ENCODE measurements at regions not wholly inside any gene's neighbourhood (a gene's known extent, or its start where the extent isn't known, plus 50 kb on each side); places are given as distances from the start of the nearest gene placed in this dataset.
"Not testable (repeated sequence)": the region's sequence is repeated elsewhere in the genome, so short reads cannot be mapped to it uniquely, and the experiment has no call there.

DNA sequence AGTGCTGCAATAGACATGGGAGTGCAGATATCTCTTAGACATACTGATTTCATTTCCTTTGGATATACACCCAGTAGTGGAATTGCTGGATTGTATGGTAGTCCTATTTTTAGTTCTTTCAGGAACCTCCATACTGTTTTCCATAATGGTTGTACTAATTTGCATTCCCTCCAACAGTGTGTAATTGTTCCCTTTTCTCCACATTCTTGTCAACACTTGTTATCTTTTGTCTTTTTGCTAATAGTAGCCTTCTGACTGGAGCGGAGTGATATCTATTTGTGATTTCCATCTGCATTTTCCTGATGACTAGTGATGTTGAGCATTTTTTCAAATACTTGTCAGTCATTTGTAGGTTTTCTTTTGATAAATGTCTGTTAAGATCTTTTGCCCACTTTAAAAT is 128.9 kb downstream of the CTNND1 start:
- Histone ChIP-seq H3K4me3 (no peak overlapping the region), H3K27ac (ENCODE audit: low read depth in 1 of 2, low read length in 1 of 2) (no peak overlapping the region), H3K9ac (ENCODE audit: insufficient read depth in 1 of 2, low read length in 2 of 2) (no peak overlapping the region), H3K4me1 (ENCODE audit: control insufficient read depth in 5 of 5, insufficient read depth in 5 of 5, low read length in 5 of 5) (no peaks in the 10 kb centered on the region), H3K27me3 (ENCODE audit: control insufficient read depth in 3 of 3, insufficient read depth in 3 of 3, low read length in 2 of 3) (no peaks in the 10 kb centered on the region), H3K9me3 (ENCODE audit: control insufficient read depth in 4 of 4, insufficient read depth in 3 of 4, low read length in 3 of 4) (no peaks in the 10 kb centered on the region), H3K36me3 (ENCODE audit: control insufficient read depth in 4 of 4, insufficient read depth in 4 of 4, low read length in 4 of 4) (no peaks in the 10 kb centered on the region)
- DNase-seq (no peak), ATAC-seq (ENCODE audit: insufficient read depth, low FRiP score) (no peak)
- TF ChIP-seq, protein P1, sequence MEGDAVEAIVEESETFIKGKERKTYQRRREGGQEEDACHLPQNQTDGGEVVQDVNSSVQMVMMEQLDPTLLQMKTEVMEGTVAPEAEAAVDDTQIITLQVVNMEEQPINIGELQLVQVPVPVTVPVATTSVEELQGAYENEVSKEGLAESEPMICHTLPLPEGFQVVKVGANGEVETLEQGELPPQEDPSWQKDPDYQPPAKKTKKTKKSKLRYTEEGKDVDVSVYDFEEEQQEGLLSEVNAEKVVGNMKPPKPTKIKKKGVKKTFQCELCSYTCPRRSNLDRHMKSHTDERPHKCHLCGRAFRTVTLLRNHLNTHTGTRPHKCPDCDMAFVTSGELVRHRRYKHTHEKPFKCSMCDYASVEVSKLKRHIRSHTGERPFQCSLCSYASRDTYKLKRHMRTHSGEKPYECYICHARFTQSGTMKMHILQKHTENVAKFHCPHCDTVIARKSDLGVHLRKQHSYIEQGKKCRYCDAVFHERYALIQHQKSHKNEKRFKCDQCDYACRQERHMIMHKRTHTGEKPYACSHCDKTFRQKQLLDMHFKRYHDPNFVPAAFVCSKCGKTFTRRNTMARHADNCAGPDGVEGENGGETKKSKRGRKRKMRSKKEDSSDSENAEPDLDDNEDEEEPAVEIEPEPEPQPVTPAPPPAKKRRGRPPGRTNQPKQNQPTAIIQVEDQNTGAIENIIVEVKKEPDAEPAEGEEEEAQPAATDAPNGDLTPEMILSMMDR (IDR thresholded peaks at IDR 0.05; ENCODE audit: control extremely low read depth, extremely low read depth), result no peak
- WGBS, 2 donors, result 92 to 96% methylated on average over 1 of the region's 1 CpG

DNA sequence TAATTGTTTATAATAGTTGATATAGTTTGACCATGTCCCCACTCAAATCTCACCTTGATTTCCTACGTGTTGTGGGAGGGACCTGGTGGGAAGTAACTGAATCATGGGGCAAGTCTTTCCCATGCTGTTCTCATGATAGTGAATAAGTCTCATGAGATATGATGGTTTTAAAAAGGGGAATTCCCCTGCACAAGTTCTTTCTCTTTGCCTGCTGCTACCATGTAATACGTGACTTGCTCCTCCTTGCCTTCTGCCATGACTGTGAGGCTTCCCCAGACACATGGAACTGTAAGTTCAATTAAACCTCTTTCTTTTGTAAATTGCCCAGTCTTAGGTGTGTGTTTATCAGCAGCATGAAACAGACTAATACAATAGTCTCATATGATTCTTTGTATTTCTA is 130.5 kb upstream of the OR9Q1 start:
- H3K36me3 ChIP-seq (ENCODE audit: control insufficient read depth in 4 of 4, insufficient read depth in 4 of 4, low read length in 4 of 4); H3K27ac ChIP-seq (ENCODE audit: low read depth in 1 of 2, low read length in 1 of 2); H3K9me3 ChIP-seq (ENCODE audit: control insufficient read depth in 4 of 4, insufficient read depth in 3 of 4, low read length in 3 of 4); ATAC-seq (ENCODE audit: insufficient read depth, low FRiP score); H3K9ac ChIP-seq (ENCODE audit: insufficient read depth in 1 of 2, low read length in 2 of 2); H3K4me1 ChIP-seq (ENCODE audit: control insufficient read depth in 5 of 5, insufficient read depth in 5 of 5, low read length in 5 of 5); DNase-seq; H3K4me3 ChIP-seq; H3K27me3 ChIP-seq (ENCODE audit: control insufficient read depth in 3 of 3, insufficient read depth in 3 of 3, low read length in 2 of 3): not testable (repeated sequence)
- 76 to 80% methylated on average over 2 of the region's 2 CpGs for WGBS, 2 donors

DNA sequence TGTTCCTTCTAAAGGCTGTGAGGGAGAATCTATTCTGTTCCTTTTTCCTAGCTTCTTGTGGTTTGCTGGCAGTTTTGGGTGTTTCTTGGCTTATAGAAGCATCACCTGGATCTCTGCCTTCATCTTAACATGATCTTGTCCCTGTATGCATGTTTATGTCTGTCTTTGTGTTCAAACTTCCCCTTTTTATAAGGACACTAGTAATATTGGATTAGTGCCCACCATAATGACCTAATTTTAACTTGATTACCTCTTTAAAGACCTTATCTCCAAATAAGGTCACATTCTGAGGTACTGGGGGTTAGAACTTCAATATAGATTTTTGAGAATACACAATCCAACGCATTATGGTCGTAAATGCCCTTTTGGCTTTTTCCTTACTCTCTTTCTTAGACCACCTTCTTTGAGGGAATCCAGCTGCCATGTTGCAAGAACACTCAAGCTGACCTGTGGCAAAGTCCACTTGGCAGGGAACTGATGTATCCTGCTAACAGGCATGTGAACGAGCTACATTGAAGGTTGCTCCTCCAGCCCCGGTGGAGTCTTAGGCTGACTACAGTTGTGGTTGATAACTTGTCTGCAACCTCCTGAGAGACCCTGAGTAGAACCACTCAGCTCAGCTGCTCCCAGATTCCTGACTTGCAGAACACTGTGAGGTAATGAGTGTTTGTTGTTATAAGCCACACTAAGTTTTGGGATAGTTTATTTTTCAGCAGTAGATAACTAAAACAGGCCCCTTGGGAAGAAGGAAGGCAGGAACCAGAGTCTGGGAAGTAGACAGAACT is 127.1 kb upstream of the OR9Q1 start:
- TF ChIP-seq, protein P1 (IDR thresholded peaks at IDR 0.05; ENCODE audit: control extremely low read depth, extremely low read depth), result no peak
- Histone ChIP-seq H3K9ac (ENCODE audit: insufficient read depth in 1 of 2, low read length in 2 of 2) (no peak overlapping the region), H3K27me3 (ENCODE audit: control insufficient read depth in 3 of 3, insufficient read depth in 3 of 3, low read length in 2 of 3) (no peaks in the 10 kb centered on the region), H3K27ac (ENCODE audit: low read depth in 1 of 2, low read length in 1 of 2) (no peak overlapping the region), H3K4me3 (no peak overlapping the region), H3K4me1 (ENCODE audit: control insufficient read depth in 5 of 5, insufficient read depth in 5 of 5, low read length in 5 of 5) (no peaks in the 10 kb centered on the region), H3K9me3 (ENCODE audit: control insufficient read depth in 4 of 4, insufficient read depth in 3 of 4, low read length in 3 of 4) (no peaks in the 10 kb centered on the region), H3K36me3 (ENCODE audit: control insufficient read depth in 4 of 4, insufficient read depth in 4 of 4, low read length in 4 of 4) (no peaks in the 10 kb centered on the region)
- 75 to 78% methylated on average over 4 of the region's 4 CpGs for WGBS, 2 donors
- no peak for ATAC-seq (ENCODE audit: insufficient read depth, low FRiP score)
- DNase-seq, result no peak

DNA sequence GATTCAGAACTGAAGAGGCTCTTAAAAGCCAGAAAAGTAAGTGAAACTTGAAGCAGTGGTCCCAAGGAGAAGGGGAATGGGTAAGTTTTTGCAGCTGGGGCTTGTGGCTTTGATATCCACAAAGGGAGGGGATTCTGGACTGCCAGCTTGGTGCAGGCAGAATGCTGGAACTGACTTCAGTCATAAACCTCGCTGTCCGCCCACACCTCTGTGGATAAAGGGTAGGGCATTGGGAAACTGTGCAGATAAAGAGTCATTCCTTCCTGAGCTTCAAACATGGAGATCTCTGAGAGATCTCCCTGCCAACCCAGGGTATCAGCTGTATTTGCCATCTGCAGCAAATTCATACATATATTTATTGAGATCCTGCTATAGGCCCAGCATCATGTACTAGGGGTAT is 124.3 kb upstream of the OR9Q1 start:
- H3K4me1 ChIP-seq (ENCODE audit: control insufficient read depth in 5 of 5, insufficient read depth in 5 of 5, low read length in 5 of 5), result no peaks in the 10 kb centered on the region
- ATAC-seq (ENCODE audit: insufficient read depth, low FRiP score) (no peak), DNase-seq (no peak)
- no peaks in the 10 kb centered on the region for H3K27me3 ChIP-seq (ENCODE audit: control insufficient read depth in 3 of 3, insufficient read depth in 3 of 3, low read length in 2 of 3)
- peaks cover 0 to 3% (median 0%) of the 10 kb centered on the region in 4 donors for H3K9me3 ChIP-seq (ENCODE audit: control insufficient read depth in 4 of 4, insufficient read depth in 3 of 4, low read length in 3 of 4)
- WGBS, 2 donors, result 96 to 97% methylated on average over 2 of the region's 2 CpGs
- H3K4me3 ChIP-seq, result no peak overlapping the region
- no peaks in the 10 kb centered on the region for H3K36me3 ChIP-seq (ENCODE audit: control insufficient read depth in 4 of 4, insufficient read depth in 4 of 4, low read length in 4 of 4)
- no peak overlapping the region for H3K9ac ChIP-seq (ENCODE audit: insufficient read depth in 1 of 2, low read length in 2 of 2)
- TF ChIP-seq, protein P1 (IDR thresholded peaks at IDR 0.05; ENCODE audit: control extremely low read depth, extremely low read depth), result no peak
- H3K27ac ChIP-seq (ENCODE audit: low read depth in 1 of 2, low read length in 1 of 2), result no peak overlapping the region
